NCI-H510A (cell line): ENCODE measurements at regions not wholly inside any gene's neighbourhood (a gene's known extent, or its start where the extent isn't known, plus 50 kb on each side); places are given as distances from the start of the nearest gene placed in this dataset.
"Not testable (repeated sequence)": the region's sequence is repeated elsewhere in the genome, so short reads cannot be mapped to it uniquely, and the experiment has no call there.

Experiments used
- DNase-seq: peaks from one replicate; lab custom pipeline; 2025; lab: John Stamatoyannopoulos, UW

- no peak for DNase-seq
Observed at GRCh38 chr2:167793725-167794124, 453.7 kb downstream of the STK39 start.

- no peak for DNase-seq
Observed at GRCh38 chr2:167792126-167792525, 455.3 kb downstream of the STK39 start.

- DNase-seq, result no peak
Observed at GRCh38 chr2:167790781-167791450, 456.5 kb downstream of the STK39 start.

- DNase-seq, result no peak
Observed at GRCh38 chr2:167790189-167790588, 457.2 kb downstream of the STK39 start.

- no peak for DNase-seq
Observed at GRCh38 chr2:167787562-167787961, 459.8 kb downstream of the STK39 start.

- no peak for DNase-seq
Observed at GRCh38 chr2:167787021-167787420, 460.4 kb downstream of the STK39 start.

- DNase-seq, result no peak
Observed at GRCh38 chr2:167785606-167786216, 461.7 kb downstream of the STK39 start.

GRCh38 chr2:167784084-167784425, 463.3 kb downstream of the STK39 start:
- DNase-seq, result no peak

- DNase-seq, result no peak
Observed at GRCh38 chr2:167783261-167784083, 463.9 kb downstream of the STK39 start.

- not testable (repeated sequence) for DNase-seq
Observed at GRCh38 chr2:167781629-167782028, 465.8 kb downstream of the STK39 start.

GRCh38 chr2:167776359-167776758, 471.0 kb downstream of the STK39 start:
- no peak for DNase-seq

- DNase-seq, result no peak
Observed at GRCh38 chr2:167771628-167772027, 475.8 kb downstream of the STK39 start.

GRCh38 chr2:167769020-167769419, 478.4 kb downstream of the STK39 start:
- DNase-seq, result no peak

- no peak for DNase-seq
Observed at GRCh38 chr2:167767830-167768229, 479.6 kb downstream of the STK39 start.

- DNase-seq, result no peak
Observed at GRCh38 chr2:167764772-167765341, 482.5 kb downstream of the STK39 start.

GRCh38 chr2:167761465-167762136, 485.8 kb downstream of the STK39 start:
- DNase-seq, result no peak

GRCh38 chr2:167759531-167759930, 487.9 kb downstream of the STK39 start:
- no peak for DNase-seq

- DNase-seq, result no peak
Observed at GRCh38 chr2:167758292-167758691, 489.1 kb downstream of the STK39 start.

GRCh38 chr2:167756446-167756845, 490.9 kb downstream of the STK39 start:
- DNase-seq, result no peak

GRCh38 chr2:167753142-167753541, 494.3 kb downstream of the STK39 start:
- DNase-seq, result no peak

- no peak for DNase-seq
Observed at GRCh38 chr2:167752734-167753133, 494.7 kb downstream of the STK39 start.

GRCh38 chr2:167750675-167751074, 496.7 kb downstream of the STK39 start:
- no peak for DNase-seq
